Activated CD8-positive, alpha-beta memory T cell treated with anti-CD3 and anti-CD28 coated beads for 36 hours (primary cell): ENCODE measurements at regions not wholly inside any gene's neighbourhood (a gene's known extent, or its start where the extent isn't known, plus 50 kb on each side); places are given as distances from the start of the nearest gene placed in this dataset.

Experiments used
- CTCF ChIA-PET: fragments of 350-600 bp; sonication (Branson Sonifier 250); formaldehyde crosslinking; loops from one replicate; lab custom pipeline; 2021; ENCODE audit warnings: antibody characterized with exemption; lab: Charles Lee
- POLR2A ChIA-PET: fragments of 350-600 bp; sonication (Branson Sonifier 250); formaldehyde crosslinking; loops from one replicate; lab custom pipeline; 2021; ENCODE audit warnings: antibody characterized with exemption; lab: Charles Lee

GRCh38 chr1:221371705-221372104 is 370.2 kb downstream of the DUSP10 start:
- POLR2A ChIA-PET = no interaction called here
- CTCF ChIA-PET = no interaction called here

DNA sequence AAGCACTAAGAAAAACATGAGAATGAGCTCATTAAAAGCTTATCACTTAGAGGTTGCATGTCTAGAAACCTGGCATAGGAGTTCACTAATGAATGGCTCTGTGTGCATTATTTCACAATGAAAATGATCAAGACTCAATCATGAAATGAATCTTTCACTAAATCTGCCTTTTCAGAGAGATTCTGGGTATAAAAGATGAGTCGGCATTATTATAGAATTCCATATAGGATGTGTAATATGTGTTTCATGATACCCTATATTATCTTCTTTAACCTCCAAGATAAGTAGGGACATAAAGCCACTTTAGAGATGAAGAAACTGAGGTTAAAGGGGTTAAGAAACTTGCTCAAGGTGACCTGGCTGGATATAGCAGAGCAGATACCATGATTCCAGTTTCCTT is 368.1 kb downstream of the DUSP10 start:
- ChIA-PET CTCF (no interaction called here), POLR2A (no interaction called here)

DNA sequence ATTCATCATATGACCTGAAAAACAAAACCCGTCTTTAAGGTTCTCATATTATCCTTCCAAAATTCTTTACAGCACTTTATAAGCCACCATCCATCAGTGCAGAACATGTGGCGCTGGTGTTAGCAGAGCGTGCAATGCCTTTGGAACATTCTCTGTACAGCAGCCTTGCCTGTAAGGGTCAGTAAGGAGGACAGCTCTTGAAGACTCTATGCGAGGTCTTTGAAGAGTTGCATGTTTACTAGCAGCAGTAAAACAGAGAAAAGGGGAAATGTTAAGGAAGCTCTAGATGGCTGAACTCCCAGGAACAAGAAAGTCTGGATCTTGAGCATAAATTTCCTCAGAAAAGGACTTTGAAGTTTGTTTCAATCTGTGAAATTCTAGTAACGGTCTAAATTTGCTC is 365.6 kb downstream of the DUSP10 start:
- CTCF ChIA-PET = no interaction called here
- POLR2A ChIA-PET = no interaction called here

- POLR2A ChIA-PET = no interaction called here
- CTCF ChIA-PET = no interaction called here
These were observed 359.8 kb downstream of the DUSP10 start for GRCh38 chr1:221381910-221382623.

DNA sequence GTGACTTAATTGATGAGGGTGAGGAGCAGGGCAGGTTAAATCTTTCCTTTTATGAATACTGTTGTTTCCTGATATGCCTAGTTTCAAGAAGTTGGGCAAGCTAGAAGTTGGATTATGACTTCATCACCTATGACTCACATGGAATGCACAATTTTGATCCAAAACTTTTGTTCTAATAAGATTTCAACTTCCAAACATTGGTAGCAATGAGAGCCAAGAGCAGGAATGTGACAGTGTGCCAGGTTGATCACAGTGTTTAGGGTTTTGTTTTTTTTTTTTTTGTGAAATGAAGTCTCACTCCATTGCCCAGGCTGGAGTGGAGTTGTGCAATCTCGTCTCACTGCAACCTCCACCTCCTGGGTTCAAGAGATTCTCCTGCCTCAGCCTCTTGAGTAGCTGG is 349.4 kb downstream of the DUSP10 start:
- ChIA-PET POLR2A (no interaction called here), CTCF (no interaction called here)

GRCh38 chr1:221394011-221394544 is 347.8 kb downstream of the DUSP10 start:
- CTCF ChIA-PET = no interaction called here

DNA sequence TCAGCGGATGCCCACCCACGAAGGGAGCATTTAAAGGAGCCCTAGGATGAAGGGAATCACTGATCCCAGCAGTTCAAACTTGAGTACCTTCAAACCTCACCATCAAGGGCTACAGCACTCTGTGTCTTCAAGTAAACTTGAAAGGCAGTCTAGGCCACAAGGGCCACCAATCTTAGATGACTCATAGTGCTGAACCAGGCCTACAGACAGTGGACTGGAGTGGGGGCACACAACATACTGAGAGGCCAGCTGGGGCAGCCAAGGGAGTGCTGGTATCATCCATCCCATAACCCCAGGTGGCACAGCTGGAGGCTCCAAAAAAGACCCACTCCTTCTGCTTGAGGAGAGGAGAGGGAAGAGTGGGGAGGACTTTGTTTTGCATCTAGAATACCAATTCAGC is 345.4 kb downstream of the DUSP10 start:
- ChIA-PET CTCF (no interaction called here), POLR2A (no interaction called here)

More at GRCh38 chr1:221394011-221394544, 347.8 kb downstream of the DUSP10 start:
- POLR2A ChIA-PET = no interaction called here

DNA sequence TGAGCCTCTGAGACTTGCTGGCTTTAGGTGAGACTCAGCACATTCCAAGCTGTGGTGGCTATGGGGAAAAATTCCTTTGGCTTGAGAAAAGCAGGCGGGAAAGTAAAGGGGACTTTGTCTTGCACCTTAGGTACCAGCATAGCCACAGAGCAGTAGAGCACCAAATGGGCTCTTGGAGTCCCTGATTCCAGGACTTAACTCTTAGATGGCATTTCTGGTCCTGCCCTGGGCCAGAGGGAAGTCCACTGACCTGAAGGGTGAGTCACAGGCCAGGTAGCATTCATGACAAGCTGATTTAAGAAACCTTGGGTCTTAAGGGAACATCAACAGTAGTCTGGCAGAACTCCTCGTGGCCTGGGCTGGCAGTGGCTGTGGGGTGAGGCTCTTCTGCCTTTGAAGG is 344.7 kb downstream of the DUSP10 start:
- ChIA-PET POLR2A (no interaction called here), CTCF (no interaction called here)

GRCh38 chr1:221397606-221398005 is 344.3 kb downstream of the DUSP10 start:
- ChIA-PET POLR2A (no interaction called here), CTCF (no interaction called here)

DNA sequence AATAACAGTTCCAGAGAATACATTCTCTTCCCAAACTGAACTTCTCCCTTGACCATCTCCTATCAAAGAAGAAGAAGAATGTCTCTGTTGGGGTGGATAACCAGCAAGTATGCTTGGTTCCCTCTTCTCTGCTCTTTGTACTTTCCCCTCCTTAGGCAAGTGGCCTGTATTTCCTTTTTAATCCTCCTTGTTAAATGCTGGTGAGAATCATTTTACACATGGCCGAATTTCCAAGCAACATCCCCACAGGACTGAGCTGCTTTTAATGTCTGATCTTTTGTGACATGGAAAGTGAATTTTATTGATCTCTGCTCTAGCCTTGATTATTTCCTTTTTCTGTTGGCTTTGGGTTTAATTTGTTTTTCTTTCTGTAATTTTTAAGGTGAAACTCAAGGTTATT is 336.7 kb downstream of the DUSP10 start:
- POLR2A ChIA-PET = no interaction called here
- CTCF ChIA-PET = no interaction called here

DNA sequence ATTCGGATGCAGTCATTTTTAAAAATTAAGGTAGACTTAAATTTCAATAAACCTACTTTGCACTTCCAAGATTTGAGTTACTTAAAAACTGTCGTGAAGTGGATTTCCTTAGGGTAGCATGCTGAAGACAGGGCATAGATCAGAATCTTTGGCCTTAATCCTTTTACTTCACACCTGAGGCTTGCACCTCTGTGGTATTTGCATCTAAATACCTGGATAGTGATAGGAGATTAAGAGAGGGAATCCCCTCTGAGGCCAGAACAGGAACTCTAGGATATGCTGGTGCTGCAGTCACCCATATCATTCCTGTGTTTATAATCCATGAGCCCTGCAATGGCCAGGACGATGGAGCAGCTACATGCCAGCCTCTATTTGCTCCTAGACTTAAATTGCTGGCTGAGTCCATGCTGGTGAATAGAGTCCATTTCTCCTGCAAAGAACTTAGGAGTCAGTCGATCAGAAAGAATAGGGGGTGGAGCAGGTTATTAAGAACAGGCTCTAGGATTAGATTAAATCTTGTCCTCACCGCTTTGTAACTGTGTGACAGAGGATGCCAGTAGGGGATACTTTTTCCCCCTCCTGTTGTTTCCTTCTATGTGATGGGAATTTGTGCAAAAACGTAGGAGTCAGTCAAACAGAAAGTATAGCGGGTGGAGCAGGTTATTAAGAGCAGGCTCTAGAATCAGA is 333.6 kb downstream of the DUSP10 start:
- ChIA-PET POLR2A (no interaction called here), CTCF (no interaction called here)

GRCh38 chr1:221411283-221411682 is 330.6 kb downstream of the DUSP10 start:
- POLR2A ChIA-PET = no interaction called here
- CTCF ChIA-PET = no interaction called here

DNA sequence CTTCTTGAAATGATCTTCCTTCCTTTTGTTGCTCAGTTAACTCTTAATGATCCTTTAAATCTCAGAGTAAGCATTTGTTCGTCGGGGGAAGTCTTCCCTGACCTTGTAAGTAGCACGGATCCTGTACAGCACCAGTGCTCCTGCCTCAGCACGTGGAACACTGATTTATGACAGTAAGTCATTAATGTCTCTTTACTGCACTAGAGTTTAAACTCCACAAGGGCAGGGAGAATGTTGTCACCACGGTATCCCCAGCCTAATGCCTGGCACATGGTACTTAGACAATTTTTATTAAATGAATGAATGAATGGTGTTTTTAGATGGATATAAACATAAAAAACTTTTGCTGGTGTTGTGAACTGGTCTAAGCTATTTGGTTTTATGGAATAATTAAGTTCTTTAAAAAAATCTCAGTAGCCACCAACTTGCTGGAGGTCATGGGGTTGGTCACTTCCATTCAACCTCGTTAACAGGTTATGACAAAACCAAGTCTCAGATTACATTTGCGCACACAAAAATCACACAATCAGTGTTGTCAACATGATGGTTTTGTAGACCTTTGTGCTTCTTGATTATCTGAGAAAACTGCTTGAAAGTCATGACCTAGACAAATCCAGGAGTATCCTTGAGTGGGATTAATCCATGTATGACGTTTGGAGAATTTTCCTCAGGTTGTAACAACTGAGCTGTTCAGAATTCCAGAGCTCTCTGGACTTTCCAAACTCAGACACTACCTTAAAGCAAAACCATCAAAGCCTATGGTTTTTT is 326.9 kb downstream of the DUSP10 start:
- ChIA-PET POLR2A (no interaction called here), CTCF (no interaction called here)

DNA sequence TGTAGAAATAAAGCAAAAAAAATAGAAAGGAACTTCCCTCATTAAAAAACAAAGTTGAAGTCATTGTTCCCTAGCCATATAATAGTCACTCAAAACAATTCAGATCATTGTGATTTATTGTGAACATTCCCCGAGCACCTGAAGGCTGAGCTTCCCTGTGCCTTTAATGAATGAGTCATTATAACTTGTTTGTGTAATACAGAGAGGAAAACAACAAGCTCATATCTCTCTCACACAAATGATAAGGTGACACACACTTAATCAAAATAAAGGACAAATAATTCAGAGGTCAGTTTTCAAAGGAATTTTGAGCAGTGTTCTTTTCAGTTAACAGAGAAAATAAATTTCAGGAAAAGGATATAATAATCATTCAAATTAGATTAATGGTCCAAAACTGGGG is 326.2 kb downstream of the DUSP10 start:
- ChIA-PET CTCF (no interaction called here), POLR2A (no interaction called here)

- POLR2A ChIA-PET = no interaction called here
These were observed 325.7 kb downstream of the DUSP10 start for GRCh38 chr1:221416142-221416541.

GRCh38 chr1:221416723-221417122 is 325.2 kb downstream of the DUSP10 start:
- ChIA-PET POLR2A (no interaction called here), CTCF (no interaction called here)

More at GRCh38 chr1:221416142-221416541, 325.7 kb downstream of the DUSP10 start:
- CTCF ChIA-PET = no interaction called here

- CTCF ChIA-PET = no interaction called here
- POLR2A ChIA-PET = no interaction called here
These were observed 323.5 kb downstream of the DUSP10 start for GRCh38 chr1:221418346-221418745.

- CTCF ChIA-PET = no interaction called here
- POLR2A ChIA-PET = no interaction called here
These were observed 322.3 kb downstream of the DUSP10 start for GRCh38 chr1:221419513-221420095.

GRCh38 chr1:221429264-221429663 is 312.6 kb downstream of the DUSP10 start:
- ChIA-PET CTCF (no interaction called here), POLR2A (no interaction called here)
